ENCODE measurements at regions not wholly inside any gene's neighbourhood (a gene's known extent, or its start where the extent isn't known, plus 50 kb on each side); places are given as distances from the start of the nearest gene placed in this dataset.

DNA sequence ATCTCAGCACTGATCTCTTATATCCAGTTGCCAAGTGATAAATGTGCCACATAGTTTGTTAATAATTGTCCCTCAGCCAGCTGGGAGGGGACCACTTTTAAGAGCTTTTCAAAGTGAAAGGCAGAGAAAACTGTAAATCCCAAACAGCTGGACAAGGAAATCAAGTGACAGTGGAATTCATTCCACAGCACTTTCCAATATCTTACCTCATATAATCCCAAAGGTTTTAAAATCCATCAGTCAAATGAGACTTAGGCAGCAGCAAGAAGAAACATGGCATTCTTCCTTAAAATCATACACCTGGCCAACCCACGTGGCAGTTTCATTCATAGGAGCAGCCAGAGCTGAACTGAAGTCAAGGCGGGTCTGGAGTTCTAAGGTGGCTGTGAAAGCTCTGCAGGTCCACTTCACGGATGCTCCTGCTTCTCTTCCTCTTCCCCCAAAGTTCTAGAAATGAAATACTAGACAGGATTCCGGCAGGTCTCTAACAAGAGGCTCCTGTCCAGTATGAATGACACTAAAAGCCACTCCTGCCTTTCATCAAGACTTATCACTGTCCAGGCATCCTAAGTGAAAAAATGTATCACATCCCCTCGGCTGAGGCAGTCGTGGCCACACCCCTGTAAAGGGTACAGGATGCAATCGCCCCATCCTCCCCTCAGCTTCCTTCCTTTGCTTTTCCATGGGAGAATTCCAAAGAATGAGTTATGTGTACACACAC, 190.4 kb upstream of the STK17B start:
- H3K4me3 Mint-ChIP-seq: no peak overlapping the region
- no peaks in the 10 kb centered on the region for H3K27me3 Mint-ChIP-seq
- TF ChIP-seq CTCF (conservative IDR thresholded peaks at IDR 0.05): no peak

GRCh38 chr2:196362973-196363549, 191.7 kb upstream of the STK17B start:
- H3K27me3 Mint-ChIP-seq: no peaks in the 10 kb centered on the region
- TF ChIP-seq CTCF (conservative IDR thresholded peaks at IDR 0.05): no peak
- no peaks in the 10 kb centered on the region for H3K9me3 Mint-ChIP-seq
- H3K27ac Mint-ChIP-seq: no peak overlapping the region
- no peak overlapping the region for H3K4me3 Mint-ChIP-seq
- H3K36me3 Mint-ChIP-seq: no peaks in the 10 kb centered on the region
- H3K4me1 Mint-ChIP-seq (ENCODE audit: unreplicated experiment): peaks cover 10% of the 10 kb centered on the region
- DNase-seq (ENCODE audit: extremely low spot score, unreplicated experiment): no peak

More for the DNA sequence above, 190.4 kb upstream of the STK17B start:
- no peaks in the 10 kb centered on the region for H3K36me3 Mint-ChIP-seq
- H3K9me3 Mint-ChIP-seq: no peaks in the 10 kb centered on the region
- peaks cover 10% of the 10 kb centered on the region for H3K4me1 Mint-ChIP-seq (ENCODE audit: unreplicated experiment)
- no peak overlapping the region for H3K27ac Mint-ChIP-seq
- no peak for DNase-seq (ENCODE audit: extremely low spot score, unreplicated experiment)

DNA sequence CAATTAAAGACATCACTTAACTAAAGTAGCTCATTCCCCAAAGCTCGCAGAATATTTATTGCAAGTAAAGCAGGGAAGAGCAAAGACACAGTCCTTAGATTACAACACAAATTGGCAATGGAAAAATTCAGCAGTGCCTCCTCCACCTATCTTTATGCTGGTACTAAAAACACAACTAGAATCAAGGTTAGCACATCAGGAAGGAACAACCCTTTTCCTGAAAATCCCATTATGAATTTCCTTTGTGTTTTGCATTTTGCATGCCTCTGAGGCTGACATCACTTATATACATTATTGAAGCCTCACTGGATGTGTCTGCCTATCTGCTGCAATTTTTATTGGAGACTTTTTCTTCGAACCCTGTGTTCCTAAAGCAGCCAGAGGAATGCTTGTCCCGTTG, 193.8 kb upstream of the STK17B start:
- Mint-ChIP-seq H3K27me3 (no peaks in the 10 kb centered on the region), H3K4me3 (no peak overlapping the region), H3K36me3 (peaks cover 3% of the 10 kb centered on the region), H3K4me1 (ENCODE audit: unreplicated experiment) (peaks cover 10% of the 10 kb centered on the region), H3K27ac (no peak overlapping the region), H3K9me3 (peaks cover 6% of the 10 kb centered on the region)
- DNase-seq (ENCODE audit: extremely low spot score, unreplicated experiment): no peak
- no peak for TF ChIP-seq CTCF (conservative IDR thresholded peaks at IDR 0.05)

DNA sequence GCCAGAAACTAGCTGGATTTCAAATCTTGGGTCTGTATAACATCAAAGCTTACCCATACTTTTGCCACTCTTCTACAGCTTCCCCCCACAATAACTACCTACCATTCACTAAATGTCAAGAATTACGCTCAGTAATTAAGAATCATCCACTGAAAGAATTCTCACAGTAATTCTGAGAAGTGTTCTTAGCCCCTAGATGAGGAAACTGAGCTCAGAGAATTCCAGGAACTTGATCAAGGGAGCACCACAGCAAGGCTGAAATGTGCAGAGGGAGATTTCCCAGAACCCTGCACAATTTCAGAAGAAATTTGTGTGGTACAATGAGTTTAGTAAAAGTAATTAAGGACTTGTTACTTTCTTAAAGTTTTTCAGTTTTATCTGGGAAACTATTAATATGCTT, 194.5 kb upstream of the STK17B start:
- no peak for DNase-seq (ENCODE audit: extremely low spot score, unreplicated experiment)
- Mint-ChIP-seq H3K27ac (no peak overlapping the region), H3K36me3 (peaks cover 3% of the 10 kb centered on the region), H3K4me3 (no peak overlapping the region), H3K27me3 (no peaks in the 10 kb centered on the region), H3K9me3 (peaks cover 6% of the 10 kb centered on the region), H3K4me1 (ENCODE audit: unreplicated experiment) (peaks cover 10% of the 10 kb centered on the region)
- no peak for TF ChIP-seq CTCF (conservative IDR thresholded peaks at IDR 0.05)

- Mint-ChIP-seq H3K27me3 (no peaks in the 10 kb centered on the region), H3K9me3 (peaks cover 6% of the 10 kb centered on the region), H3K4me1 (ENCODE audit: unreplicated experiment) (no peaks in the 10 kb centered on the region), H3K4me3 (no peak overlapping the region), H3K27ac (no peak overlapping the region), H3K36me3 (peaks cover 3% of the 10 kb centered on the region)
- TF ChIP-seq CTCF (conservative IDR thresholded peaks at IDR 0.05): no peak
- no peak for DNase-seq (ENCODE audit: extremely low spot score, unreplicated experiment)
These were observed 196.3 kb upstream of the STK17B start for GRCh38 chr2:196367633-196368032.

All from type B pancreatic cell (in vitro differentiated cells).